ENCODE measurements at regions not wholly inside any gene's neighbourhood (a gene's known extent, or its start where the extent isn't known, plus 50 kb on each side); places are given as distances from the start of the nearest gene placed in this dataset.
"Not testable (repeated sequence)": the region's sequence is repeated elsewhere in the genome, so short reads cannot be mapped to it uniquely, and the experiment has no call there.

DNA sequence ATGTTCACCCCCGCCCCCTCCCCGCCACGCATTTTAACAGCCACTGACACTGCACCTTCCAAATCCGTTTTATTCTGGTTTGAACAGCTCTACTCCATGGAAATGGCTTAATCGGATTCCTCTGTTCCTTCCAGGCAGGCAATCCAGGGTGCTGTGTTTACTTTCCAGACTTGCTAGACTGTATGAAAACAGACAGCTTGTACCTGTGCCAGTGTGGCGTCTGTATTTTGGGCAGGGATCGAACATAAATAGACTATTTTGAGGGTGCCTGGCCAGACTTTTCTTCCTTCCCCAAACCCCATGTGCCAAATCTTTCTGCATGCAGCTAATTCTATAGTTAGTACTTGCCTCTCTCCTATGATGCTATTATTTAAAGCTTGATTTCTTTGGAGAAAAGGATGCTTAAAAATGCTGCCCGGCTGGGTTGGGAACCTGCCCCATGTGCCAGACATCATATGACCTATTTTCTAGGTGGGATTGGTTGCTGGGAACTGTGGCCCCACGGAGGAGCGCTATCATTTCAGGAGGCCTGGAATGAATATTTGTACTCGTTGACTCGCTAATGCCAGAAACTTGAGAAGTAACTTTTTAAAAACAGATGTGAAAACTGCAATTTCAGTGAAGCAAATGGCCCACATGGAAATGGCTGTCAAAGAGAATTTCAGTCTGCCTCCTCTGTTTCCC is 814.8 kb downstream of the BRD1 start:
- no peak for DNase-seq (ENCODE audit: low spot score)

DNA sequence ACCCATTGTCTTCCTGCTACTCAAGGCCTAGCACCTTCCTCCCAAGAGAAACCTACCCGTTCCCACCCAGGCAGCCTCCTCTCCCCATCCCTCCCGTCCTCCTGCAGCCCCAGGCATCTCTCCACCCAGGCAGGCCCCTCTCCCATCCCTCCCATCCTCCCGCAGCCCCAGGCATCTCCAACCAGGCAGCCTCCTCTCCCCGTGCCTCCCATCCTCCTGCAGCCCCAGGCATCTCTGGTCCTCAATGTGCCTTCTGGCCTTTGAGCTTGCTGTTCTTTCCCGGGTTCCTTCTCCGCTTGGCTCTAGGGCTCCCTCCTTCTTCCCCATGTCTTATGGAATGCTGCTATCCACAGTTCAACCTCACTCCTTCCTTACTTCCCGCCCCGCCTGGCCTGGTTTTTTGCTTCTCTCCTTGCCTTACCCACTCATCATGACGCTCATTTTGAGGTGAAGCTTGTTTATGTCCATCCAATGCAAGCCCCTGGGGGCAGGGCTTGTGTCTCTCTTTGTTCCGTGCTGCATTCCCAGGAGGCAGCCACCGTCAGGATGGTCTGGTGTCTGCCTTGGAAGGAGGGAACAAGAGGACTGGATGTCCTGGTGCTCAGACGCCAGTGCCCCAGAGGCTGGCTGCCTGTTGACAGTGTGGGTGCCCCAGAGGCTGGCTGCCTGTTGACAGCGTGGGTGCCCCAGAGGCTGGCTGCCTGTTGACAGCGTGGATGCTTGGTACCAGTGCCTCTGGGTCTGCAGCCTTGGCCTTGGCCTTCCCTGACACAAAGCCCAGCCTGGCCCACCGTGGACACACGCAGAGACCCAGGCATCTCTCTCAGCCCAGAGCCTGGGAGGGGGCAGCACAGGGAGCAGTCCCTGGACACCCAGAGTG is 815.7 kb downstream of the BRD1 start:
- DNase-seq (ENCODE audit: low spot score): no peak

DNA sequence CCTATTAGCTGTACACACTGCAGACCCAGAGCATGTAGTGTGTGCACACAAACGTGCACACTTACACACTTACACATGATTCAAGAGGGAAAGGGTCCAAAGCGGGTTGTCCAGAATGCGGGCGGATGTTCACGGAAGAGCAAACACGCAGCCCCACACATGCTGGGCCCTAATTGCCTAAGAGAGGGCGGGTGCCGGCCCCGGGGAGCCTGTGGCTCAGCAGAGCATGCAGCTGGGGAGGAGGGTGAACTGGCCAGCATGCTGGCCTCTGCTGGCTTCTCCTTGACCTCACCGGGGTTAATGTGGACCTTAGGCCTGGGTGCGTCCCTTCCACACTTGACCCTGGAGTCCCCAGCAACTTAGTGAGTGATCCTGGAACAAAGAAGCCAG is 816.3 kb downstream of the BRD1 start:
- no peak for DNase-seq (ENCODE audit: low spot score)

DNA sequence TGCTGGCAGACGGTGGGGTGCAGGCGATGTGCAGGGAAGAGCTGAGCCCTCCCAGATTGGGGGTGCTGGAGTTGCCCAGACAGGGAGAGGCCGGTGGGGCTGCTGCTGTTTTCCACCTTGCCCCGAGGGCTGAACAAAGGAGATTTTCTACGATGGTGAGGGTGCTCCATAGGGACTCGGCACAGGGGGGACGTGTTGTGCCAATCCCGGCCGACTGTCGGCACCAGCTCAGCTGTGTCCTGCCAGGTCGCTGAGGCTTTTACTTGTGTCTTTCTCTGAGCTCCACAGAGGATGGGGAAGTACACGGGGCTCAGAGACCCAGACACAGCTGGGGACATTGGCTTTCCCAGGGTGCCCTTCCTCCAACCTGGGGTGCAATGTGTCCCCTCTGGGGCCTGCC is 816.8 kb downstream of the BRD1 start:
- DNase-seq (ENCODE audit: low spot score): no peak

DNA sequence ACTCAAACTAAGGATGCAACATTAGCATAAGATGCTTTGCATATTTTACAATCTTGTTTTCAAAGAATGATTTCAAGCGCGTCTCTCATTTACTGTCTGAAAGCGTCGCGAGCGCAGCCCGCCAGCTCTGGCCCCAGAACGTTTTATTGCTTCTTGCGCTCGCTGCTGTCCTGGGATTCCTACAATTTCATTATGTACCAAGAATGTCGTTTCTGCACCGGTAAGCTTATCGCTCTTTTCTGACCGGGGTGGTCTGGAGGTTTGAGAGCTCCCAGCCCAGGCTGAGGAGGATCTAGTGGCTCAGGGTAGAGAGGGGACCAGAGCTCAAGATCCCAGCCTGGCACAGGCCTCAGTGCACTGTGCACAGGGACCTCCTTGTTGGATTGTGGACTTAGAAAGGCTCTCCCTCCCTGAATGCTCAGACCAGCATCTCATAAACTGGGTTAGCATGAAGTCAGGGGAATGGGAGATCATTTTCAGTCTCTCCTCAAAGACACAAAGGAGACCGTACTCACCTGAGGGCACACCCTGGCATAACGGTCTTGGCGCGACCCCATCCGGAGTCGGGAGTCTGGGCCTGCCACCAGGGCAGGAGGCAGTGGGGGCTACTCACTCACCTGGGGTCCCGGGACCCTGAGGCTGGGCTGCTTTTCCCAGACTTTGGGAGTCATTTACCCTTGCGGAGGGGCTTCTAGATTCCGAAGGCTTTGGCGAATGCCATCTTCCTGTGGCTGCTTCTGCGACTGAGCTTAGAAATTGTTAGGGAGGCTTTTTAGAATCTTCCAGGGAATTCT is 817.4 kb downstream of the BRD1 start:
- no peak for DNase-seq (ENCODE audit: low spot score)

DNA sequence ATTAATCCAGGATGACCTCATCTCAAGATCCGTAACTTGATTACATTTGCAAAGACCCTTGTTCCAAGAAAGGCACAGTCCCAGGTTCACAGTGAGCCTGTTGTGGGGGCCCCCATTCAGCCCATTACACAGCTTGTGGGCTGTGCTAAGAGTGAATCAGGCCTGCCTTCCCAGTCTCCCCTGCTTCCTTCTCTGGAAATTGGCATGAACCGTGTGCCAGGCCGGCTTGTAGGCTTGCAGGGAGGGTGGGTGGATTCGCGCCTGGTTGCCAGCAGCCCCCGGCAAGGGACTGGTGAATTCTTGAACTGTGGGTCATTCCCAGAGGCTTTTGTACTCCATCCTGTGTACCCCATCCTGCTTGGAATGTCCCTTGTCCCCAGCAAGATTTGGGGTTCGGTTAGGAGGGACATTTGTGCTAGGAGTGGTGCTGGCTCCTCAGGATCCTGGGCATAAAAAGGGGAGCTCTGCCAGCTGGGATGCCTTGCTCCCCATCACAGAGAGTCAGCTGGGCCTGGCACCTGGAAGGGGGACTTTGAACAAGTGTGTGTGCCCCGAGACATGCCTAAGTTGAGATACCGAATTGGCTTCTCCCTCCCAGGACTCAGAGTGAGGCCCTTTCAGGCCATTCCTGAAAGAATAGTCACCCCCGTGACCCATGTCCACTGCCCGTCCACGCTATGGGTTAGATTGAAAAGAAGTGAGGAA is 818.2 kb downstream of the BRD1 start:
- no peak for DNase-seq (ENCODE audit: low spot score)

DNA sequence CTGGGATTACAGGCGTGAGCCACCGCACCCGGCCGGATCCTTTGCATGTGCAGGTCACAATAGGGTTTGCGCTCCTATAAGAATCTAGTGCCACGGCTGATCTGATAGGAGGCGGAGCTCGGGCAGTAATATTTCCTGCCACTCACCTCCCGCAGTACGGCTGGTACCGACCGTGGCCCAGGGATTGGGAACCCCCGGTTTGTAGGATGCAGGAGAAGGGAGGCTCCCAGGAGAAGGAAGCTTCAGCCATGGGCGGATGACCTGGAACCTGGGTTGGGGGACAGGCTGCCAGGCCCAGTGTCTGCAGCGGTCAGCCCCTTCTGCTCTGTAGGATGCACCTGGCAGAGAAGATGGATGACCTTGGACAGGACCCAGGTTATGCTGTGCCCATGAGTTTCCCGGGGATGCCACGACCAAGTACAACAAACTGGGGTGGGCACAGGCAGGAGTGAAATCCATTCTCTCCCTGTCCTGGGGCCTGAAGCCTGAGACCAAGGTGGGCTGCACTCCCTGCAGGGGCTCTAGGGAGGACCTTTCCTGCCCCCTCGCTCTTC is 818.9 kb downstream of the BRD1 start:
- no peak for DNase-seq (ENCODE audit: low spot score)

DNA sequence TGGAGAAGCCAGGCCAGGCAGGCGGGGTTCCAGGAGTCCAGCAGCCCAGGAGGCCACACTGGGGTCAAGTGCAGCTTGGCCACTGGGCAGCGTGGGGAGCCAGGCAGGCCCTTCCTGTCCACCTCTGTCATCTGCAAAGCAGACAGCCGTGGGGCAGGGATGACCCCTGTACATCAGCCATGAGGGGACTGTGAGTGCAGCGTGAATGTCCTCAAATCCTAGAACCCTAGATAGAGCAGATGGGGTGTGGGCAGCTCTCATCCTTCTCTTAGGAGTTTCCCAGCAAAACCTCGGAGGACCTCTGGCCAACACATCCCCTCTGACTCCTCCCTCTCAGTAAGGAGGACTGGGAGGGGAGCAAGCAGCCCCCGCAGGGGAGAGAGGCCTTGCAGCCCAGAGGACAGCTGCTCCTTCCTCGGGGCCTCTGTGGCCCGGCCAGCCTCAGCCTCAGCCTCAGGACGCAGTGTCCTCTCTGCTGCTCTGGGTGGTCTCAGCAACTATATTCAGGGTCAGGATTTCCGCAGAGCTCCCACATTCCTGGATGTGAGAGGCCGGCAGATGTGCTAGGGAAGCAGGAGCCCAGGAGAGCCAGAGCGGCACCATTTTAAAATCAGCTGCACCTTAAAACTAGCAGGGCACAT is 820.5 kb downstream of the BRD1 start:
- no peak for DNase-seq (ENCODE audit: low spot score)

DNA sequence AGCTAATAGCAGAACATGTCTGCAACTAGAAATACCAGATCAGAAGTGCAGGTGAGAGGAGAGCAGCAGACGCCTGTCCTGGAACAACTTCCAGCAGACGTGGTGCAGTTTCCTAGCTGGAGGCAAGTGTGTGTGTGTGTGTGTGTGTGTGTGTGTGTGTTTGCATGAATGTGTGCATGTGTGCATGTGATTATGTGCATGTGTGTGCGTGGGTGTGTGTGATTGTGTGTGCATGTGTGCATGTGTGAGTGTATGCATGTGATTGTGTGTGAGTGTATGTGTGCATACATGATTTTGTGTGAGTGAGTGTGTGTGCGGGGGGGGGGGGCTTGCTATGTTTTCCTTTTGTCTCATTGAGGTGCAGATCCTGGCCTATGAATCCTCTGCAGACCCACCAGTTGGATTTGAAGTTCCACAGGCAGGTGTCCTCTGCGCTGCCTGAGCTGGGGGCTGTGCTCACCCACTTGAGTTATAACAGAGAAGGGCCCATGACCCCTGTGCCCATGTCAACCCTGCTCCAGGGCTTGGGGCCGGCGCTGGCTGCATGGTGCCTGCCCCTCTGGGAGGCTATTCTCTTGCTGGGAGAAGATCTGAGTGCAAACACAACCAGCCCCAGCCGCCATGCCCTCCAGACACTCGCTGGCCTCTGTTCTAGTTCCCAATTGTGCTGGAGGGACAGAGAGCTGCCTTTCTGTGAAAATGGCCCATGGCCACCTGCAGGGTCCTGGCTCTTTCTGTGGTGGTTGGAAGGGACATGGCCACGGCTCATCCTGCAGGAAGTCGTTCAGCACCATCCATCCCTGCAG is 821.3 kb downstream of the BRD1 start:
- no peak for DNase-seq (ENCODE audit: low spot score)

DNA sequence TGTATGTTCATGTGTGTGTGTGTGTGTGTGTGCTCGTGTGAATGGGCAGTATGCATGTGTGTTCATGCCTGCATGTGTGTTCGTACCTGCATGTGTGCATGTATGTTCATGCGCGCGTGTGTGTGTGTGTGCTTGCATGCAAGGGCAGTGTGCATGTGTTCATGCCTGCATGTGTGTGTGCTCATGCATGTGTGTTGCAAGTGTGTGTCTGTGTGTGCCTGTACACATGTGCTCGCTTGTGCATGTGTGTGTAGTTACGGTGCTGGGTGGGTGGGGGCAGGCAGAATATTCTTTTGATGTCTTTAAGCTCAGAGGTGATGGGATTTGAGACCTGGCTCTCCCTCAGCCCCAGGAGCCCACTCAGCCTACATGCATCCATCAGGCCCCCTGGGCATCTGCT is 822.1 kb downstream of the BRD1 start:
- no peak for DNase-seq (ENCODE audit: low spot score)

DNA sequence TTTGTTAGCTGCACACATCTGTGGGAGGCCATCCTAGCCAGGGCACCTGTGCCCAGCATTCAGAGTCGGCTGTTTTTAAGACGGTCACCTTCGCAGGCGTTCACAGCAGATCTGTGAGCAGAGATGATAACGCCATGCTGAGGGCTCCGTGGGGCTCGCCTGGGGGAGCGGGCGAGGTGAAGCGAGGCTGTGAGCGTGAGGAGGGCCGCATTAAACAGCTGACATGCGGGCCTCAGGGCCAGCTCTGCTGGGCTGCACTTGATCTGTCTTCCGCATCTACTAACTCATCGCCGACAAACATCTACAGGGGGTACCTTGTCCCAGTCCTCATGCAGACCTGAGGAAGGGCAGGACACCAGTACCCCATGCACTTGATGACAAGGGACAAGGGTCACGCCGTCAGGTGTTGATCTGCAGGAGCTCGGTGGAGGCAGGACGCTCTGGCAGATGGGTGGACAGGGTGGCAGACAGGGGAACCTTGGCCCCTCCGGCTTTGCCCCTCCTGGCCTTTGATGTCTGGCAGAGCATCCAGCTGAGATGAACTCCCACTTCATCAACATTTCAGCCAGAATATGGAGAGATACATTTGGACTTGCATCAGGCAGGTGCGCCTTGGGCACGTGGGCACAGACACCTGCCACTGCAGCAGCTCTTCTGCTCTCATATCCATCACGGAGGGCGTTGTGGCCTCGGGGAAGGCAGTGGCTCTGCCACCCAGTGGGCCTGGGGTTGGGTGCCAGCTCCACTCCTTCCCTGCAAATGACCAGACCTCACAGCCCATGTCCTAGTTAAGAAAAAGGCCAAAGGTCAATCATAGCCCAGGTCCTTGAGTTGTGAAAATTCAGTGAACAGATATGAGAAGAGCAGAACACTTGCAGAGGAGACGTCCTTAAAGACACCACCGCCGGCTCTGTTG is 822.9 kb downstream of the BRD1 start:
- no peak for DNase-seq (ENCODE audit: low spot score)

DNA sequence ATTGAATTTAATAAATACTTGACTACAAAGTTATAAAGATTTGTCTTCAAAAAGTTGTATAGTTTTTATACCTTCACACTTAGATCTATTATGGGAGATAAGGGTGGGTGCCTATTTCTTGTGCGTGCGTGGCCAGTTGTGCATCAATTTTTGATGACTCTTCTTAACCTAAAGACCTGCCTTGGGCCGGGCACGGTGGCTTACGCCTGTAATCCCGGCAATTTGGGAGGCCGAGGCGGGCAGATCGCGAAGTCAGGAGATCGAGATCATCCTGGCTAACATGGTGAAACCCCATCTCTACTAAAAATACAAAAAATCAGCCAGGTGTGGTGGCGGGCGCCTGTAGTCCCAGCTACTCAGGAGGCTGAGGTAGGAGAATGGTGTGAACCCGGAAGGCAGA is 830.1 kb downstream of the BRD1 start:
- DNase-seq (ENCODE audit: low spot score): not testable (repeated sequence)

DNA sequence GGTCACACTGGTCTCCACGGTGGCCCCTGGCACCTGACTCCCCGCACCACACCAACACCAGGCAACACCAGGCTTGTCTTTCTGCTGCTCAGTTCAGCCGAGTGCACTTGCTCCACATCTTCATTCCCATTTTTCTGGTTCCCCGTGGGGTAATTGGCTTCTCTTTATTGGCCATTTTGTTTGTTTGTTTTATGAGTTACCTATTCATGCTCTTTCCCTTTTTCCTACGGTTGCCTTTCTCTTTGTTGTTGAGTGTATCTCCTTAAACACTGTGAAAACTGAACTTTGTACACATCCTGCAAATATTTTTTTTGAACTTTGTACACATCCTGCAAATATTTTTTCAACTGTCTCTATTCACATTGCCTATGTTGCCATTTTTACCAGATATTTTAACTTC is 834.0 kb downstream of the BRD1 start:
- no peak for DNase-seq (ENCODE audit: low spot score)

DNA sequence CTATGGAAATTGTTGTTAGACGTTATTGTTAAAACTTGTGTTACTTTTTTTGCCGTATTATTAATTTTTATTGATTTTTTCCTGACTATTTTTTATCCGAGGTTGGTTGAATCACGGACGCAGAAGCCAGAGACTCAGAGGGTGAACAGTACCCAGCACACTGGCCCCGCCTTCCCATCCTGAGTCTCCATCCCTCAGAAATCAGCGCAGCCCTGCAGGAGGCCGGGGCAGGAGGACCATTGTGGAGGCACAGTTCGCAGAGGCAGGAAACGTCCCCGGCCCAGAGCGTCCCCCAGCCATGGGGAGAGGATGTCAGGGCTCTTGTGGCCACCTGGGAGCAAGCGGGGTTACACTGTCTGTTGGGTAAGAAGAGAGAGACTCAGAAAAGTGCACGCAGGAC is 843.0 kb downstream of the BRD1 start:
- DNase-seq (ENCODE audit: low spot score): no peak

DNA sequence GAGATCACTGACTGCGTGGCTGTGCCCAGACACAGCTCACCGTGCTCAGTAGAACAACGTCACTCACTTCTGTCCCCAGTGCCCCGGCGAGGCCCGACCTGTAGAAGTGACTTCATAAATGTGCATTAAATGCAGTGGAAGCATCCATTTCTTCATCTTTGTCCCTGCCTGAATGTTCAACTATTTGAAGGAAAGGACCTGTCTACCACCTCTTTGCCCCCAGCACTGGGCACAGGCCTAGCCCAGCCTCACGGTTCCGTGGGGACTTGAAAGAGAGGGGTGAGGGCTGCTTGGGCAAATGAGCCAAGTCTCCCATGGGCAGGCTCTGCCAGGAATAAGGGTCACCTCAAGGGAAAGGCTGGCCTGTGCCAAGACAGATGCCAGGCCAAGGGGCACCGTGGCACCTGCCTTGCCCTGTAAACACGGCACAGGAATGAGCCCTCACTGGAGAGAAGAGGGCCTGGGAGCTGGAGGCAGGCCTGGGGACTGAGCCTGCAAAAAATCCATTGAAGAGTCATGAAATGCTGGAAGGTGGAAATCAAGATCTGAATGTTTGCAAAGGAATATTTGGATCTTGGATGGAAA is 845.3 kb downstream of the BRD1 start:
- DNase-seq (ENCODE audit: low spot score): no peak

DNA sequence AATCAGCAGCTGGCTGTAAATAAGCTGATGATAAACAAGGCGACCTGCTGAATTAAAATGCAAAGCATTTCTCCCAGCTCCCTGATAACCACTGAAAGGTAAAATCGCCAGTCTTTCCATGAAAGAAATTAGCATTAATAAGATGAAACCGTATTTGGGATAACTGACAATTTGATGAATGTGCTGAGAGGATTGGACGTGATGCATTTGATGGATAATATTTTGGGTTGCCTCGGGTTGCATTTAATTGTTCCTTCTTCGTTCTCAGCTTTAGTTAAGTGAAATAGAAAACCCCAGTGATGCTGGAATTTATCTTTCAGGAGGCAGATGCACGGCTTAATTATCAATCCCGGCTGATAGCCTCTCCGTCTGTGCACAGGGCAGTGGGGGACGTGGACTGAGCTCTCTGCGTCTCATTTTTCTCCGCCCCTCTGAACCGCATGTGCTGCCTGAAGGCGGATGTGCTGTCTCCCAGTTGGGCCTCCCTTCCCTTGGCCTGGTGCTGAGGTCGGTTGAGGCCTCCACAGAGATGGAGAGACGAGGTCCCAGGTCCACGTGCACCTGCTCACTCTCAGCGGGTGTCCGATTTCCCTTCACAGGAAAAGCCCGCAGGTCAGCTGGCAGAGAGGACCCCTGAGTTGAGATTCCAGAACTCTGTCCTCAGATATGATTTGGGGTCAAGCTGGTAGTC is 846.2 kb downstream of the BRD1 start:
- no peak for DNase-seq (ENCODE audit: low spot score)

DNA sequence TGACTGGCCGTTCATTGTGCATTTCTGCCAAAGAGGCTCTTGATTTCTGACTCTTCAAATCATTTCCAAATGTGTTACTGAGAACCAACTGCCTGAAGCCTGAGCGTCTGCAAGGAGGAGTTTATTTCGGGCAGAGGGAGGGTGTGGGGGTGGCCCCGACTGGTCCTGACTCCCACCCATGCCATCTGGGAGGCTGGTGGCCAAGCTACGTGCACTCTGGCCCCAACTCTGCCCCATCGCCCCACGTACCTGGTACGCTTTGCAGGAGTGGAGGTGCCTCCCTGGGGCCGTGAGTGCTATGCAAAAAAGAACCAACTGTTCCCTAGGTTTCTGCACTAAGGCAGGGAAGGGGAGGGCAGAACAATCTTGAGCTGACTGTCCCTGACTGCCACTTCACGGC is 846.8 kb downstream of the BRD1 start:
- no peak for DNase-seq (ENCODE audit: low spot score)

DNA sequence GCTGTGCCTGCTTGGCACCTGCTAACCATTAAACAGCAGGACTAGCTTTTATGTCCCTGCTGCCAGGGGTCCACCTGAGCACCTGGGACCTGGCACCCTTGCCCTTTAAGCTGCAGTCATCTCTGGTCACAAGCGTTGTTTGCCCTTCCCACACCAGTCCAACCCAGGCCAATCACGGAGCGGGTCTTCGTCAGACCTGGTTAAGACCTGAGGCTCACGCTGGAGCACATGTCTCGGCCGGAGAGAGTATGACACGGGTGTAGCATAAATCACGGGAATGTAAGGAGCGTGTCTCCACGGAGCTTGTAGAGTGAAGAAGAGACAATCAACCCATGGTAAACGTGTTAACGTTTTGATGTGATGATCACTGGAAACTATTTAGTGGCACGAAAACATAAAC is 847.3 kb downstream of the BRD1 start:
- no peak for DNase-seq (ENCODE audit: low spot score)

Measured in iPS-NIHi11 (cell line).